Activated CD4-positive, CD25-positive, alpha-beta regulatory T cell treated with anti-CD3 and anti-CD28 coated beads, Interleukin-2, amount 50 U/mL, for 24 hours (primary cell): ENCODE measurements at regions not wholly inside any gene's neighbourhood (a gene's known extent, or its start where the extent isn't known, plus 50 kb on each side); places are given as distances from the start of the nearest gene placed in this dataset.

Source experiments
- ATAC-seq, 2 donors: fragments of 150-1000 bp; cut with Tn5 transposase; one replicate each; pipeline ENCODE4 v1.10.0; 2021; ENCODE audit warnings: mild to moderate bottlenecking in 1 of 2, moderate library complexity in 1 of 2

GRCh38 chr11:32161293-32161692 lies 70.4 kb downstream of the RCN1 start:
- ATAC-seq: no peak

GRCh38 chr11:32162351-32162750 lies 71.5 kb downstream of the RCN1 start:
- no peak for ATAC-seq

DNA sequence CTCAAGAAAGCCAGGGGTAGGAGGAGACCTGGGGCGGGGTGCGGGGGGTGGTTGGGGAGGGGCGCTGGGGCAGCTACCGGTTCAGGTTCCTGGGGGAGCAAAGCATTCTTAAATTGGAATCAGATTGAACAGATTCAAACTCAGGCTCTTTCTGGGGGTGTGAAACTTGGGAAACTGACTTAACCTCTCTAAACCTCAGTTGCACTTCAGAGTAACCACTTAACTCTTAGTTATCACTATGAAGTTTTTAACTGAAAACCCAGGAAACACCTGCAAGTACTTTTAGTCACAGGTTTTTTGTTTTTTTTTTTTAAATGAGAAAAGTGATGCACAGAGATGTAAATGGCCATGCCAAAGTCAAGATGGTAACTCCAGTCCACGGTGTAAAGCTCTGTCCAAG lies 72.0 kb downstream of the RCN1 start:
- no peak for ATAC-seq

DNA sequence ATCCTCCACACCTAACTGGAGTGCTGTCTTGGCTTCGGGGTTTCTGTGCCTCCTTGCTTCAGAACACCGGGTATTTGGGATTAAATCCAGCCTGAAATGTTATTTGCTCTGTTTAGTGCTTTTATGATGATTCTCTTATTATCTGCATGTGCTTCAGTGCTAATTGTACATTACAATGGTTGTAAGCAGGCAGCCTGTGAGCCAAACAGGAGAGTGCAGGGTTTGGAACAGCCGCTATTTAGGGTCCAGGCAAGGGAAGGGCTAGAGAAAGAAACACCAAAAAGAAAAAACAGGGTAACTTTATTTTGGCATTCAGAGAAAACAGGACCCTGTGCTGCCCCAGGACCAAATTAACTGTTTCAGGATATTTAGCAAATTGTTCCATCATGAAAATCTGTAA lies 72.7 kb downstream of the RCN1 start:
- ATAC-seq: no peak

DNA sequence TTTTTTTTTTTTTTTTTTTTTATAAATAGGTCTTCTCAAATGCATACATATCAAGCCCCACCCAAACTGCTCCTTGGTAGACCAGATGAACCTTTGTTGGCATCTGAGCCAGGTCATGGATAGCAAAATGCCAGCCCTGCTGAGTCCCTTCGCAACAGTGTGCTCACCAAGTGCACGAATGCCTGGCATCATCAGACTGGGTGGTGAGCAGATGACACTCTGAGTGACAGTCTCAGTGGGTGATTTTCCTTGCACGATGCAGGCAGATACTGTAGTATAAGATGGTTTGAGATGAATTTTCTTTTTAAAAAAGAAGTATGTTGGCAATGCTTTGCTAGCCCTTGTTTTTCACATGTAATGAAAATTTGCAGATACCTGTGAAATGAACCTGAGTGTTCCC lies 74.0 kb downstream of the RCN1 start:
- ATAC-seq: no peak

DNA sequence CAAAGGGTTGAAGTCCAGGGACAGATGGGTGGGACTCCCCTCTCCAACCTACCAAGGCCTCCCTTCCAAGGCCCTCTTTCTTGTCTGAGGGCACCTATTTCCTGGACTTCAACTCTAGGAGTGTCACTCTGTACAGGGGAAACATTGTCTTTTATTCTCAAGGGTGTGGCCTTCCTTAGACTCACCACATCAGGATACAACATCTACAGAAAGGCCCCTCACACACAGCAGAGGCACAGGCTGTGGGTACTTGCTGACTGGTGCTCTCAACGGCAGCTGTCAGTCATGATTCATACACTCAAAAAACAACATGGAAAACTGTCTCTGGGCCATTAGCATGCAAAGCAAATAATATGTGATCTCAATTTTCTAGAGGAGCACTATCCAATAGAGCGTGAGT lies 78.0 kb downstream of the RCN1 start:
- ATAC-seq: no peak

GRCh38 chr11:32171445-32171844 lies 80.6 kb downstream of the RCN1 start:
- ATAC-seq: no peak

DNA sequence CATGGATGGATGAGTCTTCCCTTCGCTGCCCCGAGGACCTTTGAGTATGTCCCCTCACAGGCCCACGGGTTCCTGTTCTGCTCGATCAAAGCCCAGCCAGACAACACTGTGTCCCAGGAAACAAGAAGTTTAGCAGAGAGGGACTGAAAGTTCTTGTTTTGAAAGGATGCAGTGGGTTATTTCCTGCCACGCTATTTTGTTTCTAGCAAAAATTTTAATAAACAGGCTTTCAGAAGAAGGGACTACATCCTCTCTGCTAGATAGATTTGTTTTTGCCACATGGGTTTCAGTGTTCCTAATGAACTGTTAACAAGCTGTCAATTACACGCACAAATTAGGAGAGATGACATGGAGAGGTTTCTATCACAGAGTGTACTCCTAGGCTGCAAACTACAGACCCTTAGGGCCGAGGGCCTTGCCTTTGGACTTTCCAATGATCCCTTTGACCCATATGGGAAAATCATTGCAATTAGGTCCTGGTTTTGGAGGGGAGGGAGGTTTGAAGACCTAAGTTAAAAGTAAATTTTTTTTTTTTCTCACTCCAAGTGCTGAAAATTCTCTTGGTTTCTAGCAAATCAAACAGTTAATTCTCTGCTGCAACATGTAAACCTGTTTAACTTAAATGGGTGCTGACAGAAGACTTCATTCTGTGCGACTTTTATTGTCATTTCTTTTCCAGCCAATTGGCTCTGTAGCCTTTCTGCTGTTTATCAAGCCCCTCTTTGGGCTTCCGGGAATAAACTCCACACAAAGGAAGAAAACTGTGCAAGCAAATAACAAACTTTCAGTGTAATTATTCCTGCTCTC lies 81.4 kb downstream of the RCN1 start:
- ATAC-seq: no peak

GRCh38 chr11:32172848-32173834 lies 82.3 kb downstream of the RCN1 start:
- ATAC-seq: no peak

DNA sequence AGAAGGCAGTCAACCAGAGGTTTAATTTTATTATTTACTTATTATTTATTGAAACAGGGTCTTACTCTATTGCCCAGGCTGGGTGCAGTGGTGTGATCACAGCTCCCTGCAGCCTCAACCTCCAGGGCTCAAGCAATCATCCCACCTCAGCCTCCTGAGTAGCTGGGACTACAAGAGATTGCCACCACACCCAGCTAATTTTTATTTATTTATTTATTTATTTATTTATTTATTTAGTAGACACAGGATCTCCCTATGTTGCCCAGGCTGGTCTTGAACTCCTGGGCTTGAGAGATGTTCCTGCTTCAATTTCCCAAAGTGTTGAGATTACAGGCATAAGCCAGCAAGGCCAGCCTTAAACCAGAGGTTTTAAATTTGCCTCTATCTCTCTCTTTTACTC lies 83.1 kb downstream of the RCN1 start:
- no peak for ATAC-seq

GRCh38 chr11:32176223-32176934 lies 85.5 kb downstream of the RCN1 start:
- ATAC-seq: peak; percentile 57 to 63

GRCh38 chr11:32178692-32179091 lies 87.8 kb downstream of the RCN1 start:
- no peak for ATAC-seq

DNA sequence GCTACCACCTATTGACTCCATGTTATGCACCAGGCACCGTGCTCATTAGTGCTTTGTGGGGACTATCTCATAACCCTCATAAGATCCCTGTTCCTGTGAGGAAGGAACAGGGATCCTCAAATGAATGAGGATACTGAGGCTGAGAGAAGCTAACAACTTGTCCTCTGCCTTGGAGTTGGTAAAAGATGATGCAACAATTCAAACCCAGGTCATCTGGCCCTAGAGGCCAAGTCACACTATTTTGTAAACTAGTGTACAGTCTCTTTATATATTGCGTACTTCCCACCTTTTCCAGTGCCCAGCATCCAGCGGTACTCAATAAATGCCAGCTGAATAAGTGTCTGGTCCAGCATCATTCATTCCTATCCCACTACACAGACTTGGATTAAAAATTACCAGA lies 92.6 kb downstream of the RCN1 start:
- ATAC-seq: no peak

DNA sequence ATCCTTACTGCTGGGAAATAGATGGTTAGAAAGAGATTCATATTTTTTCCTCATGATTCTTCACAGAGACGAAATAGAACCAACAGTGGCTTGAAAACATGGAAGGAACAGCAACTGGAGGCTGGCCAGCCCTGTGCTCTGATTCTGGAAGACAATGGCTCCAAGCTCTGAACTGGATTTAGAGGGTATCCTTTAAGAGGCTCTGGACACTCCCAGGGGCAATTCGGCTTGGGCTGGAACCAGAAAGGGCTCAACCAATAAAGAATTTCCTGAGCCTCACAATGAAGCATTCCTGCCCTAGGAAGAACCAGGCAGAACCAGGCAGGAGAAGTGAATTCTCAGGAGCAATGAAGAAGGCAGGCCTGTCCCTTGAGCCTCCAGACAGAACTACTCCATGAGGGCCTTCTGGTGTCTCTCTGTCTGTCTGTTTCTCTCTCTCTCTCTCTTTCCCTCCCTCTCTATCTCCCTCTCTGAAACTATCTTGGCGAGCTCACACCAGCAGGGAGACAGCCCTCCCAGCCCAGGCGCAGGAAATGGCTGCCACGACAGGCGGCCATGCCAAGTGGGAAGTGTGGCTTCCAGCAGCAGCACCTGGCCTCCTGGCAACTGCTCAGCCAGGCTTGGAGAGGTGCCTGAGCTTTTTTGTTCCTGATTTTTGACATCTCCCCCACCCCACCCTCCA lies 93.3 kb downstream of the RCN1 start:
- ATAC-seq: no peak

DNA sequence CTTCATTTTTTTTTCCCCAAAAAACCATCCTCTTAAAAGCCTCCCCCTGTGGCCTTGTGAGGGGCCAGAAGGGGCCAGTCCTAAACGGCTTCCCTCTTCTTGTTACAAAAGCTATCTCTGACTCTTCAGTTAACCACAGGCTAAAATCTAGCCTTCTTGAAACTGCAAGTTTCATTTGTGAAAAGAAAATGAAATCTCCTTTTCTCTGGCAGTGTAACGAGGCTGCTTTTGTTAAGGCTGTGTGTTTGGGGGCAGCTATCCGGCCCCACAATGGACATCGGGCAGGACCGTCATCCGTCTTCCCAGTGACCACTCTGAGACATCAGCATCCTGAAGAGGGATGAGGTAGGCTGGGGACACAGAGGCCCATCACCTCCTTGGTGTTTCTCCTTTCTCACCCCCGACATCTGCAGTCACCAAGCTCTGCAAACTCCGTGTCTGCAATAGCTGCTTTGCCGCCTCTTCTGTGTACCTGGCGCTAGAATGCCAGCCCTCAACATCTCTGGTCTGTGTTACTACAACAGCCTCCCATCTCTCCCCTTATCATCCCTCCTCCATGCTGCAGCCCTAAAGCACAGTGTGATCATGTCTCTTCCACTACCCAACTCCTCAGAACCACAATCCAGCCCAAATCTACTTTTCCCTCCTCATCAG lies 94.0 kb downstream of the RCN1 start:
- ATAC-seq: no peak

- no peak for ATAC-seq
Observed at GRCh38 chr11:32186118-32186517, 95.2 kb downstream of the RCN1 start.

DNA sequence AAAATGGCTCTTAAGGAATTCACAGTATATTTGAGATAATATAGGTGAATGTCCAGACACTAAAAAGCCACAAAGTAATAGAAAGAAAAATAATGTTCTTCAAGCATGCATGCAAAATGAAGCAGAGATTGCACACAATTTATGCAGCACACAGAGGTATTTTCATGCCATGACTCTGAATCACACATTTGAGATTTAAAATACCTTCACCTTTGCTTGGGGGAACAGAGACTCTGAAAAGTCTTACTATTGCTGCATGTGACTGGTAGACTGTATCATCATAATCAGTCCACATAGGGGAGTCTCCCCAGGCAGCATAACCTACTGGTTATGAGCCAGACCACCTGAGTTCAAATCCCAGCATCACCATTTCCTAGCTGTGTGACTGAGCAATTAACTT lies 96.2 kb downstream of the RCN1 start:
- ATAC-seq: no peak

DNA sequence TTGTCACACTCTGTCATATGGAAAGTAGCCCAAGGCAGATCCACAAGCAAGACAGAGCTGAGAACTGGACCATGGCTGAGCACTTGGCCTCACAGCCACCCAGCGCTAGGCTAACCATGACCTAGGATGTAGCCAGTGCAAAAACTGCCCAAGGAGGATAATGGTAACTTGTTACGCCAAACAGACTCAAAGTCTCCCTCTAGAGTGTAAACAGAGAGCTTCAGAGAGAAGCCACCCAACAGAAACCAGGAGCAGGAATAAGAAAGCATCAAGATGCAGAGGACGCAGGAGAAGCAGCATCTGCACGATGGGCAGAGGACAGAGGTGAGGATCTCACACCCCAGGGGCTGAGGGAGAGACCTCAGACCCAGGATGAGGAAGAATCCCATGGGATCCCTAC lies 97.9 kb downstream of the RCN1 start:
- no peak for ATAC-seq

GRCh38 chr11:32196137-32196536 lies 105.3 kb downstream of the RCN1 start:
- ATAC-seq: no peak

DNA sequence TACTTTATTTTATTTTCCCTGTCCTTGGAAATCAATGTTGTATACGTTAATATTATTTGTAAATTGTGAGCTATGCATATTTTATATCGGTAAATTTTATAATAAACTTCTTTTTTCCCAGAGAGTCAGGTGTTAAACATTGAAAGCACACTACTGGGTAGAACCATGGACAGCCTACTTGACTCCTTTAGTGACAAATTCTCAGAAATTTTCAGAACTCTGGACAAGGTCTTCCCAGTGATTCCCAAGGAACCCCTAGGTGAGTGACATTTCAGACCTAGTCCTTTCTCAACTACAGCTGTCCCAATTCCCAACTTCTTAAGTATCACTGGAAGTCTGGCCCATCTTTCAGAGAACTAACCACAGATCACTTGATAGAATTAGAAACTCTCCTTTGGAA lies 107.2 kb downstream of the RCN1 start:
- no peak for ATAC-seq

DNA sequence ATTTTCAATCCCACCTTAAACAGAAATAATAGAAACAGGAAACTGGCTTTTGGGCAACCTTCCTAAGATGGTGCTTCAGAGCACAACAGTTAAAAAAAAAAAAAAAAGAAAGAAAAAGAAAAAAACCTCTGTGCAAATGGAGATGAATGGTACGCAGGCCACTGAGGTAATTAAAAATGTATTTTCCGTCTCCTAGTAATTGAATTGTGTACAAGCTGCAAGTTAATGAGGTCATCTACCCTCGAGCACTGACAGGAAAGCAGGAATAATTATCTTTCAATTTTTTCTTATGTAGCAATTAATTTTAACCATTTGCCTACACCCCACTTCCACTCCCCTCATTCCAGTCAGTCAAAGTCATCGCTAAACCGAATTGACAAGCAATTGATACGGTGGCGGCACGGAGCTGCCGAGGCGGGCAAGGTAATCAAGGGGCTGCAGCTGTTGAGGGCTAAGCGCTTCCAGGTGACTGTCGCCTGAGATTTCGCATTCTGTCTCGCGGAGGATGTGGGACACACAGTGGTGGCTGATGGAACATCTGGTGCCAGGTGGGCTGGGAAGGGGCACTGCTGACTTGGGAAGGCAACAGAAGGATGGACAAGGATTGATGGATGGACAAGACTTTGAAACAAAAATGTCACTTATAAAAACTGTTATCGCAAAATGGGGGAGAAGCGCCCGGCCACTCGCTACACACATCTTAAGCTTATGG lies 109.4 kb downstream of the RCN1 start:
- no peak for ATAC-seq
